GM10266 (cell line): ENCODE measurements at regions not wholly inside any gene's neighbourhood (a gene's known extent, or its start where the extent isn't known, plus 50 kb on each side); places are given as distances from the start of the nearest gene placed in this dataset.

Experiments used
- DNase-seq: peaks from one replicate; pipeline ENCODE4 v3.0.0; 2012; ENCODE audit errors: extremely low spot score
- CTCF ChIP-seq: IDR thresholded peaks from 2 replicates; pipeline ENCODE4 v1.5.1; 2012; ENCODE audit warnings: mild to moderate bottlenecking, low read depth; ENCODE audit not compliant: control insufficient read depth, insufficient read depth; ENCODE audit errors: missing control alignments

- TF ChIP-seq CTCF: no peak
These were observed 702.5 kb downstream of the NLGN4X start for GRCh38 chrX:5526191-5526590.

GRCh38 chrX:5490786-5491563 lies 737.7 kb downstream of the NLGN4X start:
- TF ChIP-seq CTCF: no peak
- no peak for DNase-seq

More at GRCh38 chrX:5526191-5526590, 702.5 kb downstream of the NLGN4X start:
- DNase-seq: no peak

- no peak for DNase-seq
- no peak for TF ChIP-seq CTCF
These were observed 754.4 kb downstream of the NLGN4X start for GRCh38 chrX:5474282-5474681.

- DNase-seq: no peak
- no peak for TF ChIP-seq CTCF
These were observed 770.3 kb downstream of the NLGN4X start for GRCh38 chrX:5458300-5458842.

GRCh38 chrX:5449323-5449722 lies 779.3 kb downstream of the NLGN4X start:
- DNase-seq: no peak
- no peak for TF ChIP-seq CTCF

- TF ChIP-seq CTCF: no peak
- DNase-seq: no peak
These were observed 796.8 kb downstream of the NLGN4X start for GRCh38 chrX:5431823-5432222.

- TF ChIP-seq CTCF: no peak
- DNase-seq: no peak
These were observed 803.5 kb downstream of the NLGN4X start for GRCh38 chrX:5425119-5425518.
